H1 (cell line): ENCODE measurements at regions not wholly inside any gene's neighbourhood (a gene's known extent, or its start where the extent isn't known, plus 50 kb on each side); places are given as distances from the start of the nearest gene placed in this dataset.

ENCODE experiments used
- CTCF ChIA-PET: fragments of 300-600 bp; sonication (Branson Sonifier 250); formaldehyde crosslinking; loops from one replicate; lab custom pipeline; 2021; ENCODE audit not compliant: partially characterized antibody; lab: Charles Lee
- POLR2A ChIA-PET: fragments of 300-600 bp; sonication (Branson Sonifier 250); formaldehyde crosslinking; loops from one replicate; lab custom pipeline; 2021; ENCODE audit warnings: inconsistent platforms; ENCODE audit not compliant: partially characterized antibody; lab: Charles Lee
- DNase-seq, 2 experiments: peaks; one replicate each; pipeline versions ENCODE4 v3.0.0 to v3.0.0-alpha.2; 2010 to 2022; ENCODE audit warnings: low spot score in 2 of 2, low read depth in 1 of 2, mixed read lengths in 1 of 2
- FAIRE-seq: peaks from 2 replicates; lab custom pipeline; 2011; peaks lifted over from hg19 to GRCh38; lab: Jason Lieb, UNC
- H2AFZ ChIP-seq: 2 replicates; pipeline ENCODE4 v1.8.1; 2012; ENCODE audit warnings: low read length, inconsistent platforms
- H2AK5ac ChIP-seq: 2 replicates; pipeline ENCODE4 v1.6.1; 2013; ENCODE audit warnings: low read depth, low read length
- H2BK120ac ChIP-seq: replicated peaks from 2 replicates; pipeline ENCODE3; 2013; ENCODE audit warnings: low read depth, low read length, inconsistent platforms
- H2BK12ac ChIP-seq: 2 replicates; pipeline ENCODE4 v1.6.1; 2013; ENCODE audit warnings: low read depth, low read length
- H2BK15ac ChIP-seq: 2 replicates; pipeline ENCODE4 v1.6.1; 2013; ENCODE audit warnings: low read length
- H2BK20ac ChIP-seq: 2 replicates; pipeline ENCODE4 v1.6.1; 2013; ENCODE audit warnings: low read length
- H2BK5ac ChIP-seq: 2 replicates; pipeline ENCODE4 v1.6.1; 2013; ENCODE audit warnings: low read depth, low read length
- H3K14ac ChIP-seq: 2 replicates; pipeline ENCODE4 v1.6.1; 2013; ENCODE audit warnings: inconsistent platforms; ENCODE audit not compliant: insufficient read length
- H3K18ac ChIP-seq: 2 replicates; pipeline ENCODE4 v1.6.1; 2013; ENCODE audit warnings: low read length; ENCODE audit errors: extremely low read depth
- H3K23ac ChIP-seq: 2 replicates; pipeline ENCODE4 v1.6.1; 2013; ENCODE audit warnings: inconsistent platforms; ENCODE audit not compliant: insufficient read length
- H3K23me2 ChIP-seq: 2 replicates; pipeline ENCODE4 v1.6.1; 2013; ENCODE audit warnings: low read depth, low read length
- H3K27ac ChIP-seq: 2 replicates; pipeline ENCODE4 v1.6.1; 2011; ENCODE audit warnings: low read depth, low read length, inconsistent platforms
- H3K27me3 ChIP-seq, 4 experiments: replicated peaks in 1 of 4; 1 replicate in 1 of 4; 2 replicates in 3 of 4; pipeline versions ENCODE4 v1.6.1 to v1.8.1; 2011 to 2013; ENCODE audit warnings: low read length in 3 of 4, mild to moderate bottlenecking in 3 of 4, inconsistent platforms in 2 of 4, mixed read lengths in 2 of 4, moderate library complexity in 1 of 4; ENCODE audit not compliant: control insufficient read depth in 3 of 4, insufficient read depth in 3 of 4; ENCODE audit errors: extremely low read depth in 1 of 4
- H3K36me3 ChIP-seq, 4 experiments: 2 replicates each; pipeline versions ENCODE4 v1.6.1 to v1.8.1; 2011 to 2013; ENCODE audit warnings: mild to moderate bottlenecking in 4 of 4, low read length in 3 of 4, moderate library complexity in 2 of 4, control low read depth in 1 of 4, inconsistent platforms in 1 of 4; ENCODE audit not compliant: insufficient read depth in 4 of 4, control insufficient read depth in 2 of 4
- H3K4ac ChIP-seq: replicated peaks from 2 replicates; pipeline ENCODE3; 2013; ENCODE audit warnings: low read length, low read depth, mixed read lengths, inconsistent platforms; ENCODE audit not compliant: insufficient read length
- H3K4me1 ChIP-seq, 4 experiments: replicated peaks in 1 of 4; 1 replicate in 1 of 4; 2 replicates in 3 of 4; pipeline versions ENCODE4 v1.6.1 to v1.8.1; 2011 to 2013; ENCODE audit warnings: low read length in 3 of 4, inconsistent platforms in 2 of 4, mixed read lengths in 1 of 4; ENCODE audit not compliant: insufficient read depth in 4 of 4, control insufficient read depth in 3 of 4
- H3K4me2 ChIP-seq, 2 experiments: 2 replicates each; pipeline versions ENCODE4 v1.6.1 to v1.8.1; 2011 to 2013; ENCODE audit warnings: low read depth in 2 of 2, low read length in 2 of 2, control low read depth in 1 of 2, inconsistent platforms in 1 of 2, mild to moderate bottlenecking in 1 of 2; ENCODE audit not compliant: insufficient read depth in 1 of 2
- H3K4me3 ChIP-seq, 4 experiments: fragments of 200-600, 300-600 bp in 1 of 4; sonication (generic), shearing (Covaris generic), sonication (Bioruptor Twin) in 1 of 4; 2 replicates each; pipeline versions ENCODE4 v1.5.1 to v1.8.1; 2011 to 2016; ENCODE audit warnings: low read length in 4 of 4, low read depth in 3 of 4, control low read depth in 2 of 4, inconsistent platforms in 2 of 4, mild to moderate bottlenecking in 2 of 4, mixed read lengths in 1 of 4, moderate library complexity in 1 of 4; ENCODE audit not compliant: insufficient read depth in 2 of 4; ENCODE audit errors: extremely low read depth in 1 of 4
- H3K56ac ChIP-seq: replicated peaks from 2 replicates; pipeline ENCODE3; 2013; ENCODE audit warnings: low read depth, mild to moderate bottlenecking, mixed read lengths, low read length, inconsistent platforms; ENCODE audit not compliant: insufficient read length
- H3K79me1 ChIP-seq: 2 replicates; pipeline ENCODE4 v1.6.1; 2013; ENCODE audit warnings: low read depth, low read length, control low read depth
- H3K79me2 ChIP-seq, 2 experiments: 2 replicates each; pipeline versions ENCODE4 v1.6.1 to v1.8.1; 2012 to 2013; ENCODE audit warnings: low read length in 2 of 2, mild to moderate bottlenecking in 2 of 2, inconsistent platforms in 1 of 2; ENCODE audit not compliant: insufficient read depth in 2 of 2, control insufficient read depth in 1 of 2
- H3K9ac ChIP-seq, 4 experiments: replicated peaks in 1 of 4; 1 replicate in 1 of 4; 2 replicates in 3 of 4; pipeline versions ENCODE4 v1.6.1 to v1.8.1; 2011 to 2013; ENCODE audit warnings: low read depth in 3 of 4, low read length in 3 of 4, control low read depth in 2 of 4, mild to moderate bottlenecking in 2 of 4, moderate library complexity in 2 of 4, inconsistent platforms in 1 of 4; ENCODE audit errors: extremely low read depth in 1 of 4
- H3K9me3 ChIP-seq, 2 experiments: 2 replicates each; pipeline versions ENCODE4 v1.6.1 to v1.8.1; 2012 to 2013; ENCODE audit warnings: mild to moderate bottlenecking in 2 of 2, moderate library complexity in 2 of 2, control low read depth in 1 of 2, inconsistent platforms in 1 of 2, low read depth in 1 of 2, low read length in 1 of 2, mixed read lengths in 1 of 2; ENCODE audit not compliant: insufficient read depth in 2 of 2
- H4K20me1 ChIP-seq, 2 experiments: replicated peaks in 1 of 2; 2 replicates each; pipeline versions ENCODE3 to v1.8.1; 2011 to 2013; ENCODE audit warnings: inconsistent platforms in 2 of 2, low read length in 2 of 2, mild to moderate bottlenecking in 1 of 2; ENCODE audit not compliant: insufficient read depth in 2 of 2, control insufficient read depth in 1 of 2
- H4K5ac ChIP-seq: 2 replicates; pipeline ENCODE4 v1.6.1; 2013; ENCODE audit warnings: low read length, low read depth, mixed read lengths, inconsistent platforms; ENCODE audit not compliant: insufficient read length
- H4K8ac ChIP-seq: 2 replicates; pipeline ENCODE4 v1.8.0; 2013; ENCODE audit warnings: mild to moderate bottlenecking, moderate library complexity, low read length, inconsistent platforms; ENCODE audit not compliant: insufficient read depth; ENCODE audit errors: extremely low read depth
- H4K91ac ChIP-seq: replicated peaks from 2 replicates; pipeline ENCODE3; 2013; ENCODE audit warnings: low read length, mixed read lengths, inconsistent platforms; ENCODE audit not compliant: insufficient read length
- ATF3 ChIP-seq: IDR thresholded peaks from 2 replicates; pipeline ENCODE4 v1.6.1; 2011; ENCODE audit warnings: low read depth, mild to moderate bottlenecking, low read length; ENCODE audit not compliant: insufficient read depth
- BACH1 ChIP-seq: IDR thresholded peaks from 2 replicates; pipeline ENCODE4 v1.6.1; 2012; ENCODE audit warnings: low read length, improper control_type of control experiment
- NANOG ChIP-seq: IDR thresholded peaks from 2 replicates; pipeline ENCODE4 v1.6.1; 2011; ENCODE audit warnings: low read length, low read depth, mild to moderate bottlenecking, inconsistent platforms; ENCODE audit not compliant: insufficient read depth, poor library complexity, severe bottlenecking
- NRF1 ChIP-seq: IDR thresholded peaks from 2 replicates; pipeline ENCODE4 v1.6.1; 2011; ENCODE audit warnings: mild to moderate bottlenecking, low read depth, low read length, improper control_type of control experiment
- RFX5 ChIP-seq: IDR thresholded peaks from 2 replicates; pipeline ENCODE4 v1.6.1; 2011; ENCODE audit warnings: low read depth, low read length, improper control_type of control experiment, borderline replicate concordance
- SIX5 ChIP-seq: IDR thresholded peaks from 2 replicates; pipeline ENCODE4 v1.6.1; 2011; ENCODE audit warnings: mild to moderate bottlenecking, low read depth, low read length
- SP2 ChIP-seq: IDR thresholded peaks from 2 replicates; pipeline ENCODE4 v1.6.1; 2012; ENCODE audit warnings: mild to moderate bottlenecking, low read length, inconsistent platforms
- TBP ChIP-seq: IDR thresholded peaks from 2 replicates; pipeline ENCODE4 v1.6.1; 2011; ENCODE audit warnings: low read depth, low read length, improper control_type of control experiment
- TCF12 ChIP-seq: IDR thresholded peaks from 2 replicates; pipeline ENCODE4 v1.6.1; 2011; ENCODE audit warnings: low read depth, mild to moderate bottlenecking, low read length
- WGBS, 2 experiments: shearing (Covaris generic) in 1 of 2; methylation state at CpG; one replicate each; pipeline versions ENCODE4 v1.1.6 to v1.1.7; 2013 to 2015; ENCODE audit warnings: low lambda C conversion rate in 2 of 2, mixed read lengths in 2 of 2, inconsistent platforms in 1 of 2, low coverage in 1 of 2, missing lambda C conversion rate in 1 of 2; ENCODE audit not compliant: insufficient replicate concordance in 2 of 2, insufficient coverage in 1 of 2, insufficient read length in 1 of 2; ENCODE audit errors: extremely low coverage in 1 of 2, missing lambda C conversion rate in 1 of 2; 5-methylcytosine and 5-hydroxymethylcytosine counted together
- TF ChIP-seq, protein P1 (sequence below): IDR thresholded peaks from 2 replicates; pipeline ENCODE4 v1.6.1; 2012; ENCODE audit warnings: inconsistent platforms

GRCh38 chrX:155694649-155695048, 81.9 kb upstream of the TMLHE start:
- no peak overlapping the region for H4K5ac ChIP-seq
- FAIRE-seq, result no peak

More at GRCh38 chrX:155694649-155695048, 81.9 kb upstream of the TMLHE start:
- H3K27ac ChIP-seq, result no peak overlapping the region
- no peak overlapping the region for H2BK20ac ChIP-seq
- no peak overlapping the region for H3K9ac ChIP-seq
- H3K4ac ChIP-seq, result no peak overlapping the region
- H2BK5ac ChIP-seq, result no peak overlapping the region
- no peaks in the 10 kb centered on the region for H3K4me1 ChIP-seq
- no peak overlapping the region for H2BK15ac ChIP-seq
- ChIA-PET CTCF (no interaction called here), POLR2A (no interaction called here)
- H3K23me2 ChIP-seq, result no peaks in the 10 kb centered on the region
- no peak overlapping the region for H3K4me2 ChIP-seq
- no peak overlapping the region for H2BK12ac ChIP-seq
- H3K4me3 ChIP-seq, result no peak overlapping the region
- H3K36me3 ChIP-seq, result no peaks in the 10 kb centered on the region
- H3K18ac ChIP-seq, result no peak overlapping the region
- H2AK5ac ChIP-seq, result no peak overlapping the region
- H3K9me3 ChIP-seq, result no peaks in the 10 kb centered on the region
- no peak overlapping the region for H2BK120ac ChIP-seq
- no peak overlapping the region for H4K91ac ChIP-seq
- H3K56ac ChIP-seq, result no peak overlapping the region
- H2AFZ ChIP-seq, result no peak overlapping the region
- no peak overlapping the region for H3K23ac ChIP-seq
- no peak for DNase-seq
- no peaks in the 10 kb centered on the region for H3K79me1 ChIP-seq
- WGBS, 2 experiments, result 88% methylated on average over 5 of the region's 5 CpGs; no CpG with 5 or more reads in 1 of the 2 experiments
- no peaks in the 10 kb centered on the region for H3K79me2 ChIP-seq
- TF ChIP-seq, protein P1, sequence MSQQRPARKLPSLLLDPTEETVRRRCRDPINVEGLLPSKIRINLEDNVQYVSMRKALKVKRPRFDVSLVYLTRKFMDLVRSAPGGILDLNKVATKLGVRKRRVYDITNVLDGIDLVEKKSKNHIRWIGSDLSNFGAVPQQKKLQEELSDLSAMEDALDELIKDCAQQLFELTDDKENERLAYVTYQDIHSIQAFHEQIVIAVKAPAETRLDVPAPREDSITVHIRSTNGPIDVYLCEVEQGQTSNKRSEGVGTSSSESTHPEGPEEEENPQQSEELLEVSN, result no peak
- no peak for TF ChIP-seq NRF1
- TF ChIP-seq TCF12, result no peak
- TF ChIP-seq NANOG, result no peak
- TF ChIP-seq SIX5, result no peak
- no peak for TF ChIP-seq ATF3
- no peak for TF ChIP-seq RFX5
- no peak for TF ChIP-seq SP2
- no peak for TF ChIP-seq TBP
- TF ChIP-seq BACH1, result no peak
- H3K27me3 ChIP-seq, result no peaks in the 10 kb centered on the region
- H3K14ac ChIP-seq, result no peak overlapping the region
- no peak overlapping the region for H4K8ac ChIP-seq
- no peaks in the 10 kb centered on the region for H4K20me1 ChIP-seq
